Umbilical cord (tissue), 1 donor: ENCODE measurements at regions not wholly inside any gene's neighbourhood (a gene's known extent, or its start where the extent isn't known, plus 50 kb on each side); places are given as distances from the start of the nearest gene placed in this dataset.
"Not testable (repeated sequence)": the region's sequence is repeated elsewhere in the genome, so short reads cannot be mapped to it uniquely, and the experiment has no call there.

ENCODE experiments used
- DNase-seq: peaks from one replicate; pipeline ENCODE4 v3.0.0-alpha.2; 2015; ENCODE audit warnings: low spot score

DNA sequence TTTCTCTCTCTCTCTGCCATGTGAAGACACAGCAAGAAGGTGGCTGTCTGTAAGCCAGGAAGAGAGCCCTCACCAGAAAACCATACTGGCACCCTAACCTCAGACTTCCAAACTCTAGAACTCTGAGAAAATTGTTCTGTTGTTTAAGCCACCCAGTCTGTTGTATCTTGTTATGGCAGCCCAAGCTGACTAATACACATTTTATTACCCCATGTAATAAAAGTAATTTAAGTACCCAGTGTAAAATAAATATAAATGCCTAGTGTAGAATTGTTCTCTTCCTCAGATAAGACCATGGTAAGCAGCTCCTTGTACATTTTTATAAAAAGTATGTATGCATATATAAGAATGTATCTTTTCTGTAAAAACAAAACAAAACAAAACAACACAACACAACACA is 119.7 kb downstream of the DTL start:
- no peak for DNase-seq

DNA sequence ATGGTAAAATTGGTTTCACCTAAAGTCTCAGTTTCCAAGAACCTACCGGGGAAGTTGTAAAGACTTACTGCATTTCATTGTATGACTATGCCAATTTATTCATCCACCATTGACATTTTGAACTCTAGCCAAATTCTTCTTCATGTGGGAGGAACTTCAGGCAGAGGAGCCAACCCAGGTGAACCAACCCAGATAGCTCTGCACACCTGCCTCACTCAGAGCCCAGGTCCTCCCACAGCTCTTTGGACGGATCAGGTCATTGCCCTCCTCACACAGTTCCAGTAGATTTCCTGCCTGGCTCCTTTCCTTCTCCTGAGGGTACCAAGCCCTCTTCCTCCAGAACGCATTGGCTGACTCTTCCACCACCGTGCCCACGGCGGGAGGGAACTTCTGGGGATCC is 121.7 kb downstream of the DTL start:
- DNase-seq = no peak

DNA sequence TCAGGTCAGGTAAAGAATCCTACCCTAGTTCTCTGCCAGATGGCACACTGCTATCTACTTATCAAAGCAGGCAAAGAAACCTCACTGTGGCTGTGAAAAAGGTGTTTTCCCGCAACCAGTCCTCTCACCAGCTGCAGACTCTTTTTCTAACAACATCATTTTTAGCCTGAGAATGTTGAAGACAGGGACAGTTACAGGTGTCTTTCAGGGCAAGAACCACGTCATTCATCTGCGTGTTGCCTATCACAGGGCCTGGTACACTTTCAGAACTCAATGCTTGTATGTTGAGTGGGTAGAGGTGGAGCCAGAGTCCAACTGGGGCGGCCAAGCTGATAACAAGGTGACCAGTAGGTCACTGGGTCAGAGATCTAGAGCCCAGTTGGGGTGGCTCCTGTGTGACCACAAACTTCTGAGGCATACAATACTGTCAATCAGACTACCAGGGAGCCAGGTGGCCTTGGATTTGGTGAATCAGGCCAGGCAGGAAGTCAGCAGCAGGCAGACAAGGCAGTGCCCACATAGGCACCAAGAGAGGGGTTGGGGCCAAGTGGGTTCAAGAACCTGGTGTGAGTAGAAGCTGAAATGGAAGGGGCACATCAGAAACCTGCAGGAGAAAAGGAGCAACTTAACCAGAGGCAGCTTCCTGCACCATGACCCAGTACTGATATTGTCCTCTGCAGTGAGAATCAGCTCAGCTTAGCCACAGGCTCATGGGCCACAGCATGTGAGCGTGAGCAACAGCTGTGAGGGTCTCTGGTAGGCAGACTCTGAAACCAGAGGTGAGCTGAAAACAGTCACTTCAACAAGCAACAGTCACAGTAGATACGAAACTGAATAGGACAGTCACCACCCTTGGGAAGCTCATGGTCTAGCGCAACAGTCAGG is 123.6 kb downstream of the DTL start:
- DNase-seq = no peak

DNA sequence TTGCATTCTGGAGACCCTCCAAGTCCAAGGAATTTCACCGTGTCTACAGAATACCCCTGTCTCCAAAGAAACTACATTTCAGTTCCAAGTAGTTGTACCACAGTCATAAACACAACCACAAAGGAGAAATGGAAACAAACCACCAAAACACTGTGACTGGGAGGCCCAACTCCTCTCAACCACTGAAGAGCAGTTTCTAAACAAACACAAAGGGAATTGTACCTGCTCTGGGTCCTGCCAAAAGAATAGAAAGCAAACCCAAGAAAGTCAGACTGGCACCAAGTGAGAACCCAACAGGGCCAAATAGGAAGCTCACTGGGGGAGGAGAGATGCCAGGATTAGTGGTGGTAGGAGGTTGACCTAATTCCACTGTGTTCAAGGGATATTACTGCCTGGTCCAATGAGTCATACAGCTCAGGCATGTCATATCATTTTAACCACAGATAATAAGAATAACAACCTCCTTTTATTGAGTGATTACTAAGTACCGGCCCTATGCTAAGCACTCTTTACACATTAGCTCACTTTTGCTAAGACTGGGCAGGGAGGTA is 123.9 kb upstream of the PPP2R5A start:
- DNase-seq = no peak

DNA sequence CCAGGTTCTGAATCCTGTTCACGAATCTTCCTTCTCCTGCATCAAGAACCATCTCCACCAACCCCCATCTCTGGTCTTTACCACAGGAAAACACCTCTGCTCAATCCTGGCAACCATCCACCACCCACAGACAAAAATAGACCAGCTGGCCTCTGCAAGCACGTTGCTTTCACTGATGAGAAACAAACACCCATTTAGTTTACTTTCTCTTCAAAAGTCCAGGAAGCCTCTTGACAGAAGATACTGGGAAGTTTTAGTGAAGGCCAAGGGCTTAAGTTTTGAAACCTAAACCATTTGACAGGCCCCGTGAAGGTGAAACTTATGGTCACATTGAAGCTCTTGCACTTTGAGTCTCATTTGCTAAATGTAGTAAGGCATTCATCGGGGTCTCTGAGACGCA is 122.6 kb upstream of the PPP2R5A start:
- DNase-seq = peak; percentile 20

DNA sequence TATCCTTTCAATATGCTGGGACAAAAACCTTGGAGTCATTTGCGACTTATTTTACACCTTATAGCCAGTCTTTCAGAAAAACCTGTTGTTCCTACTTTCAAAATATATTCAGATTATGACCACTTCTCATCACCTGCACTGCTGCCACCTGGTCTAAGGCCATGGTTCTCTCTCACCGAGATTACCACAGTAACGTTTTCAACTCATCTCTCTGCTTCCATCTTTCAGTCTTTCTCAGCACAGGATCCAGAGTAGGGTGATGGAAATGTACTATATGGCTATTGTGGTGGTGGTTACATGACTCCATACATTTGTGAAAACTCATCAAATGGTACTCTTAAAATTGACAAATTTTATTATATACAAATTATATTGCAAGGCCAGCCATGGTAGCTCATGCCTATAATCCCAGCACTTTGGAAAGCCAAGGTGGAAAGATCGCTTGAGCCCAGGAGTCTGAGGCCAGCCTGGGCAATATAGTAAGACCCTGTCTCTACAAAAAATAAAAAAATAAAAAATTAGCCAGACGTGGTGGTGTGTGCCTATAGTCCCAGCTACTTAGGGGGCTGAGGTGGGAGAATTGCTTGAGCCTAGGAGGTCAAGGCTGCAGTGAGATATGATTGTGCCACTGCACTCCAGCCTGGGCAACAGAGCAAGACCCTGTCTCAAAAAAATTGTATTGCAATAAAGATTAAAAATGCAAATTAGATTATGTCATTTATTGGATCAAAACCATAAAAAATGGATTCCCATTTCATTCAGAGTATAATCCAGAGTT is 120.9 kb upstream of the PPP2R5A start:
- DNase-seq = no peak

DNA sequence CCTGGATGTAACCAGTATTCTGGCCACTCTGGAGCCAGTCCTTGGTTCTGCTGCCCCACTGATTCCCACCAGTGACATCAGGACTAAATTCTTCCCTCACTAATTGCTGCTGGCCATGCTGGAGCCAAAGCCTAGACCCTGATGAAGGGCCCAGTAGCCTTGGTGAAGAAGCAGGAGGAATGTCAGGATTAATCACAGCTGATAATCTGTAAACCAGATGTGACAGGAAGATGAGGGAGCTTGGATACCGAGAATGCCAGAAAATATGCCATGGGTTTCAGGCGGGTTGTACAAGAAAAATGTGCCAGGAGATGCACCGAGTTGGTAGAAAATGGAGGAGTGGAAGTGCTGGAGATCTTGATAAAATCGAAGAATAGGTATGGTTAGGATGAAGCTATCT is 119.0 kb upstream of the PPP2R5A start:
- DNase-seq = no peak

DNA sequence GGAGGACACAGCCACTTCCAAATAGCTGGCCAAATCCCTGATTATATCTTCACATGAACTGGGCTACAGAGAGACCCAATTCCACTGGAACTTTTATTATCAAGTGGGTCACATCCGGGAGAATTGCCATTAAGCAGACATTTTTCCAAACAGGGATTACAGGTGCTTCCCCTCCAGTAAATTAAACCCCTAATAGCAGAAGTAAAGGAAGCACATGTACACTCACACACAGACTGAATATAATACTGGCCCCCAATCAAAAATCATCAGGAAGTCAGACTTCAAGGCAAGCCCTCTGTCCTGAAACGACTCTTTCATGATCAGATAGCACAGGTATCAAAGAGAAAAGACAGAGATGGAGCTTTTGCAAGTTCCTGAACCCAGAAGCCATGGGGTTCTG is 118.6 kb upstream of the PPP2R5A start:
- DNase-seq = no peak

DNA sequence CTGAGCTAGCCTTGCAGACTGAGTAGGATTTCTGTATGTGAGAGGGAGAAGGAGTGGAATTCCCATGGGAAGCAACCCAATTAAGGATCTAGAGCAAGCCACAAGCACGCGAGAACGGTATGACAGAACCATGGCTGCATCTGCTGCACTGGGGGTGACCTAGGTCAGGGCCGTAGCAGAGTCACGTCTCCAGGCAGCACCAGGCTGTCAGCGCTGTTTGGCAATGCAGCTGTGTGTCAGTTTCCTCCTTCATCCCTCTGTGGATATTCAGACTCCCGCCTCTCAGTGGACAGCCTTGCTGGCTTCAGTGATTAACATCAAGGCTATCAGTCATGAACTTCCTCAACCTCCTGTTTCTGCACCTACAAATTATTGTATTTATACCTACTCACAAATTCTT is 118.1 kb upstream of the PPP2R5A start:
- no peak for DNase-seq

DNA sequence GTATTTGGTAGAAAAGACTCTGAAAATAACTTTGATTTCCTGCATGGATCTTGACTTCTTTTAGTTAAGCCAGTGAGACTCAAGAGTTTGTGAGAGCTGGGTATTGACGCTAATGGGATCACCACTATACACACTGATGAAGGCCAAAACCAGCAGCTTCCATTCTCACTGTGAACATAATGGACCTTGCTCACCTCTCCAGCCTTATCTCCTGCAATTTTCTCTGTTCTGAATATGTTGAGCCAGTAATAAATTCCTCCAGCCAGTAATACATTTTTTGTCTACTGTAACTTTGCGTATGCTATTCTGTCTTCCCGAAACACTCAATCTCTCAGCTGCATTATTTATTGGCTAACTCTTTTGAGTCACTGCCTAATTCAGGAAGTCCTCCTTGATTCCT is 111.6 kb upstream of the PPP2R5A start:
- DNase-seq = no peak

DNA sequence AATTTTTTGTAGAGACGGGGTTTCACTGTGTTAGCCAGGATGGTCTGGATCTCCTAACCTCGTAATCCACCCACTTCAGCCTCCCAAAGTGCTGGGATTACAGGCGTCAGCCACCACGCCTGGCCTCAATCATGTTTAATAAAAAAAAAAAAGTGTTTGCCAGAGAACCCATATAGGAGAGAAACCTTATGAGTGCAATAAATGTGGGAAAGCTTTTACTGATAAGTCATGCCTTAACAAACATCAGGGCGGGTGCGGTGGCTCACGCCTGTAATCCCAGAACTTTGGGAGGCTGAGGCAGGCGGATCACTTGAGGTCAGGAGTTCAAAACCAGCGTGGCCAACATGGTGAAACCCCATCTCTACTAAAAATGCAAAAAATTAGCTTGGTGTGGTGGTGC is 110.9 kb upstream of the PPP2R5A start:
- not testable (repeated sequence) for DNase-seq

DNA sequence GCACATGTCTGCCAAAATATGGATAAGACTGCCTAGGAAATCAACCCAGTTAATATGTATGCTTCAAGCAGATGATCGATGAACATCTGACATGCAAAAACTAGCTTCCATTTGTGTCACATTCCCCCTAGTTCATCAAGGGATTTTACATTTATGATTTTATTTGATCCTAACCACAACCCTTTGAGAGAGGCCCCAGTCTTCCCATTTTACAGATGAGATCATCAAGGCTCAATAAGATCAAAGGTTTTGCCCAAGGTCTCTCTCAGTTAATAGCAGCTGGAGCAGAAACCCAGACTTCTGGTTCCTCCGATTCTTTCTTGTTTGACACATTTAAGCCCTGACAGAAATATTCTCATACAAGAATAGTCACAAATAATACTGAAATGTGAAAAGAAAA is 107.7 kb upstream of the PPP2R5A start:
- DNase-seq = no peak

DNA sequence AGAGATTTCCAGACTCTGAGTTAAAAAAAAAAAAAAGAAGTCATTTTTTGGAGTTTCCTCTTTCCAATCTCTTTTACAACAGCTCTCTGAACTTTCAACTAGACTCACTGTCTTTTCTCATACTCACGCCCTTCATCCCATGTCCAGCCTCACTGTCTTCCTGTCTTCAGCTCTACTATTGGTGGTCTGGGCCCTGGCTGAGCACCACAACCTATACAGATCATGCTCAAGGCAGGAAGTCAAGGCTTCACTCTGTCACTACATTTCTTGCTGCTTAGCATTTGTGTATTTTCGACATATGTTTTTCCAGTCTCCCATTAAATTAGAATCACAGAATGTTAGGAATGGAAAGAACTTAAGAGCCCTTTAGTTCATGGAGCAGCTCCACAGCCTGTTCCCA is 106.4 kb upstream of the PPP2R5A start:
- DNase-seq = peak; percentile 15

DNA sequence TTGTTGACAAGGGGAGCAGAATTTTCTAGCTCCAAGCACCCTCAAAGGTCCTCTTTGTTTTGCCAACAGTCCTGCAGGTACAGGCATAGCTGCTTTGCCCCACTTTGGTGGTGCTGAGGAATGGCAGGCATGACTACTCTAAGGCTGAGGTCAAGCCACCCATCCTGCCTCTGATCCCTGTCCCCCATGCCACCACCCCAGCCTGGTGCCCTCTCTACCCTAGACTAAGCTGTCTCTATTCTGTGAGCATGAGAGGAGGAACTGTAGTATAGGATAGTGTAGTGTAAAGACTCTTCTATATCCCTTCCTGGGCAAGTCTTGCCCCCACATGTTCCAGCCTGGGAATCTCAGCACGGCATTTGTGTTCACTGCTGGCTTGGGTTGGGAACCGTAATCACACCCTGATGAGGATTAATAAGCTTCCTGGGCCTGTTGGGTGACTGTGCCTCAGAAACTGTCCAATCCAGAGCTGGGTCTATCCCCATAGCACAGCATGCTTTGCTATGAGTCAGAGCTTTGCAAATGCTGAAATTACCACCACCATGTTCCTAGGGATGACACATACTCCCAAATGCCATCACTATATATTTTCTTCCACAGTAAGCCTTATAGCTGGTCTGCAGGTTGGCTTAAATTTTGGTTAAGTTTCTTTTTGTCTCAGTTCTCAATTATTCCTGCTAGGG is 105.7 kb upstream of the PPP2R5A start:
- no peak for DNase-seq

DNA sequence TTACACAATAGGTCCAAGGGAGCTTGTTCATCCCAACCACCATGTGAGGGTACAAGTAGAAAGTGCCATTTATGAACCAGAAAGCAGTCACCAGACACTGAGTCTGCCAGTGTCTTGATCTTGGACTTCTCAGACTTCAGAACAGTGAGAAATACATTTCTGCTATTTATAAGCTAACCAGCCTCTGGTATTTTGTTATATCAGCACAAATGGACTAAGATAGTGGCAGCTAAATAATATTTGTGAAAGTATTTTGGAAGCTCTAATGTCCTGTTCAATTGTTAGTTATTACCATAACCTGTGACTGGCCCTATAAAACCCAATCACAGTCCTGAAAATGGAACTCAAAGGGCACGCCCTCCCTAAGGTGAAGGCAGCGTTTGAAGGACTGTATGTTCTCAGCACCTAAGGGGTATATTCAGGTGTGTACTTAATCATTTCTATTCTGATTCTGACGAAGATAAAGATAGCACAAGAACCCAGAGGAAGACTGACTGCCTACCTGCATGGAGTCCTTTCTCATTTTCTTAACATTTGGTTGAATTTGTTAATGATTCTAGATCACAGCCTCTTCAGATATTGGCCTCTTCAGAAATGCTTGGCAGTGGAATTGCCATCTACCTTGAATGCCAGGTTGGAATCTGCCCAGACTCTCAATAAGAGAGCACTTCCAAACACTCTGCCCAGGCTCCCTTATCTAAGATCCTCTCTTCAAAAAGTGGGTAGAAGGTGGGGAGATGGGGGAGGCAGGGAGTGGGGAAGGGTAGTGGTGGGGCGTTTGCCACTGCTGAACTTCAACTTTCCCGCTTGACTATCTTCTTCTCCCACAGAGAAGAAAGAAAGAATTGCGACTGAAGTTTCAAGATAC is 104.0 kb upstream of the PPP2R5A start:
- DNase-seq = no peak

DNA sequence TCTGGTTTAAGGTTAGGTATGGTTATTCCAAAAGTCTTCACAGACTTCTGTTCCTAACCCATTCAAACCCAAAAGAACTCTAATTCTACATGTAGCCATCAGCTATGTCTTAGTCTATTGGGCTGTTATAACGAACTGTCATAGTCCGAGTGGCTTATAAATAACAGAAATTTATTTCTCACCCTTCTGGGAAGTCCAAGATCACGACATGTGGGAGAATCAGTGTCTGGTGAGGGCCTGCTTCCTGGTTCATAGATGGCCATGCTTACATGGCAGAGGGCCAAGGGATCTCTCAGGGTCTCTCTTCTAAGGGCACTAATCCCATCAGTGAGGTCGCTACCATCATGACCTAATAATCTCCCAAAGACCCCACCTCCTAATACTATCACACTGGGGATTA is 103.0 kb upstream of the PPP2R5A start:
- no peak for DNase-seq

DNA sequence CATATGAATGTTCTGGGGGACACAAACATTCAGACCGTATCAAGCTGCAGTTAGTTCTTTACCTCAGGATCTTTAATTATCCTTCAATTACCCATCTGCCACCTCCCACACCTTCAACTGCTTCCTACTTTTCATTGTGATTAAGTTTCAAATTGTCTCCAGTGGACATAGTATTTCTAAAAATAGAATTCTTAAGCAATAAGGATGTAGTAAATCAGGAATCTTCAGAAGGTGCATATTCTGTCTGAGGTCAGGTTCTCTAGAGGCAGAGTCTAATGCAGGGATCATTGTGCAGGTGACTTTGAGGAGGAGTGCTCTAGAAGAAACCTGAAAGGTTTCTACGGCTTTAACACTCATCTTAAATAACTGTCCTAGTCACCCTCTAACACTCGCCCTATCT is 102.6 kb upstream of the PPP2R5A start:
- DNase-seq = no peak

DNA sequence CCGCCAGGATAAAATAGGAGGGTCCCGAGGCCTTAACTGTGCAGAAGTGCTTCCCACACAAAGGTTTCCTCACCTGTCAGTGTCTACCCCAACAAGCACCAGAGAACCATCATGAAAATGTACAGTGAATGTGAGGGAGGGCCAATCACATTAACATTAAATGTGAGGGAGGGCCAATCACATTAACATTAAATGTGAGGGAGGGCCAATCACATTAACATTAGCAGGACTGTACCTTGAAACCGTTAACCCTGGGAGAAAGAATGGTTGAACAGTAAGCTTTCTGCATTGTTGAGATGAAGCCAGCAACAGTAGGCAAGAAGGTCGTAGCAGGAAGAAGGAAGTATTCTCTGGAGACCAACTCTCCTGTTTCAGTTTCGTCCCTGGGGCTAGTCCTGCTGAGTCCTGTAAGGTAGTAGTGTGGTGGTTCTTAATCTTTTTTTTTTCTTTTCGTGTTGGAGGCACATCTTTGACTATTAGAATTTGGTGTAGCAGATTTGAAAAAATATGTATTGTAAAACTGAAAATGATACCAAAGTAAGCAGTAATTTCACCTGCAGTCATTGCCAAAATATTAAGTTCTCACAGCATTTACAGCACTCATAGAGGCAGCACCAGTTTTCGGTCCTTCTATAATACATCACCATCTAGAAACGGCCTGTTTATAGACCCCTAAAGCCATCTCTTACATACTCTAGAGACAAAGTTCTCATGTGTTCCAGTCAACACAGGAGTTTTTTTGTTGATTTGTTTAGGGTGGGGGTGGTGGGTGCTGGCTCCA is 98.6 kb upstream of the PPP2R5A start:
- peak; percentile 11 for DNase-seq

DNA sequence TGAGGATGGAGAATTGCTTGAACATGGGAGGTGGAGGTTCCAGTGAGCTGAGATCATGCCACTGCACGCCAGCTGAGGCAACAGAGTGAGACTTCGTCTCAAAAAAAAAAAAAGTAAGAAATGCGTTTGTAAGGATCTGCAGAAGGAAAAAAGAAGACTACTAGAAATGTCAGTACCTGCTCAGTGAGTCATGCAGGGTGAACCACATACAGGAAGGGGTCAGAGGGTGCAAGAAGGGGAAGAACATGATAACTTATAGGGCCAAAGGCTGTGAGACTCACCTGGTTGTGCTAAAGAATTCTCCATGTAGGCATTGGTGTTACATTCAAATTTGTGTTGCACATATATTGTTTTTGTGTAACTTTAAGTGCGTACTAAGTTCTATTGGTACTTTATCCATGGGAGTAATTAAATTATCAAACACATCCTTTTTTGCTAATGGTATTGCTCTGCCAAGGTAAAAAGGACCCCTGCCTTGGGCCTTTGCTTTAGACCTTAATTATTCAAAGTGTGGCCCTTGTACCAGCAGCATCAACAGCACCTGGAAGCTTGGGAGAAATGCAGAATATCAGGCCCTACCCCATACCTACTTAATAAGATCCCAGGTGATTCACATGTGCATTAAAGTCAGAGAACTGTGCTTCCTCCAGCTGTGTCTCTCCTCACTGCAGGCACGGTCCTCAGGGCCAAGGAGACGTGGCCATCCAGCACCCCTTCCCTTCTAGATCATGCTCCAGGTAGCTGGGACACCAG is 96.4 kb upstream of the PPP2R5A start:
- no peak for DNase-seq

DNA sequence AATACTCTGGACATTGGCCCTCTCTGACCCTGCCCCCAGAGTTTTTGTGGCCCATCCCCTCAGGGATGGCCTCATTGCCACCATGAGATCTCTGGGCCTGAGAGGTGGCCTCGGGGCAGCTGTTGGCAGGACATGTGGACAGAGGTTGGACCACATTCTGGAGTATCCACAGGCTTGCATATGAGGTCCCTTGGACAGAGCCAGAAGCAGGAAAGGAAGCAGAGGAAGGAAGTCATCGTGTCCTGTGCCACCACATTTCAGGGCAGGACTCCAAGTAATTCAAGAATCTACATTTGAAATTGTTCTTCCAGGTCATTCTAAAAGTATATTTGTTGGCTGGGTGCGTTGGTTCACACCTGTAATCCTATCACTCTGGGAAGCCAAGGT is 95.9 kb upstream of the PPP2R5A start:
- no peak for DNase-seq
